HFFc6 (cell line): ENCODE measurements at regions not wholly inside any gene's neighbourhood (a gene's known extent, or its start where the extent isn't known, plus 50 kb on each side); places are given as distances from the start of the nearest gene placed in this dataset.
A peak's percentile ranks its signal among the peaks of the same experiment; 100 is the strongest.
"Not testable (repeated sequence)": the region's sequence is repeated elsewhere in the genome, so short reads cannot be mapped to it uniquely, and the experiment has no call there.

ENCODE experiments used
- DNase-seq: peaks from one replicate; pipeline ENCODE4 v3.0.0-alpha.2; 2018
- H3K27ac Mint-ChIP-seq: 2 replicates; pipeline ENCODE4 v1.8.0; 2020; ENCODE audit warnings: mild to moderate bottlenecking, mixed read lengths
- H3K27me3 Mint-ChIP-seq: 2 replicates; pipeline ENCODE4 v1.8.0; 2021; ENCODE audit warnings: mild to moderate bottlenecking, moderate library complexity, mixed read lengths; ENCODE audit not compliant: insufficient read depth
- H3K36me3 Mint-ChIP-seq: 2 replicates; pipeline ENCODE4 v1.8.0; 2021; ENCODE audit warnings: low read depth, mixed read lengths
- H3K4me1 Mint-ChIP-seq: 2 replicates; pipeline ENCODE4 v1.8.0; 2020; ENCODE audit warnings: low read depth, mixed read lengths
- H3K4me3 Mint-ChIP-seq: 2 replicates; pipeline ENCODE4 v1.8.0; 2020; ENCODE audit warnings: mild to moderate bottlenecking, moderate library complexity, mixed read lengths
- H3K9me3 Mint-ChIP-seq: 2 replicates; pipeline ENCODE4 v1.8.0; 2020; ENCODE audit warnings: mild to moderate bottlenecking, mixed read lengths
- CTCF ChIP-seq: fragments of 200-600 bp; sonication (generic); IDR thresholded peaks from 2 replicates; pipeline ENCODE4 v1.5.0; 2021; ENCODE audit warnings: antibody characterized with exemption, mild to moderate bottlenecking

DNA sequence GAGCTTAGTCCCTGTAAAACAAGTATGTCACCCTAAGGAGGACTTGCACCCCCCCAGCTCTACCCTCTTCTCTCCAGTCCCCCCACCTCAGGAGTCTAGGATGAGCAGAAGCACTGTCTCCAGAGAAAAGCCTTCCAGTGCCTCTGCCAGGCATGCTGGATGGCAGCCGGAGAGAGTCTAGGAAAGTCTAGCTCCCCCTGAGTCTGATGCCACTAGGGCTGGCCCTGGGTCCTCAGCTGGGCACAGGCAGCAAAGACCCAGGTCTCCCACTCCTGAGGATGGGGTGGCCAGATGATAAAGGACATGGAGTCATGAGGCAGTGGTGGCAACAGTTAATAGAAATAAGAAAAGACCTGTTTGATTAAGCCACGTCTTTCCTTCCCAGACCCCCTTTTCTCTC lies 225.6 kb downstream of the CYP26B1 start:
- H3K27me3 Mint-ChIP-seq, result peaks cover 5% of the 10 kb centered on the region; the same call in 1 of the 2 replicates
- H3K4me3 Mint-ChIP-seq, result no peak overlapping the region
- H3K9me3 Mint-ChIP-seq, result peaks cover 27% of the 10 kb centered on the region
- H3K36me3 Mint-ChIP-seq, result peaks cover 22% of the 10 kb centered on the region
- H3K4me1 Mint-ChIP-seq, result peaks cover 53% of the 10 kb centered on the region
- TF ChIP-seq CTCF, result no peak
- no peak overlapping the region for H3K27ac Mint-ChIP-seq
- DNase-seq, result no peak

GRCh38 chr2:71920819-71921218 lies 226.8 kb downstream of the CYP26B1 start:
- not testable (repeated sequence) for DNase-seq, H3K27me3 Mint-ChIP-seq, H3K27ac Mint-ChIP-seq, H3K4me3 Mint-ChIP-seq
- Mint-ChIP-seq H3K9me3 (peaks cover 27% of the 10 kb centered on the region), H3K4me1 (peaks cover 47% of the 10 kb centered on the region), H3K36me3 (peaks cover 24% of the 10 kb centered on the region)

DNA sequence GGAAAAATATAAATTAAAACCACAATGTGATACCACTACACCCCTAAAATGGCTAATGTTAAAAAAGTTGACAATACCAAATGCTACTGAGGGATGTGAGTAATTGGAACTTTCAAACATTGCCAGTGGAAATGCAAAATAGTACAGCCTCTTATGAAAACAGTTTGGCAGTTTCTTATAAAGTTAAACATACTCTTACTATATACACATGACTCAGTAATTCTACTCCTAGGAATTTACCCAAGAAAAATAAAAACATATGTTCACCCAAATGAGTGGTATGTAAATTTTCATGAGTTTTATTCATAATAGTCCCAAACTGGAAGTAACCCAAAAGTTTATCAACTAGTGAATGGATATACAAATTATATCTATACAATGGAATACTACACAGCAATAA lies 228.0 kb downstream of the CYP26B1 start:
- no peak for TF ChIP-seq CTCF
- peaks cover 36% of the 10 kb centered on the region for H3K4me1 Mint-ChIP-seq
- no peak overlapping the region for H3K4me3 Mint-ChIP-seq
- DNase-seq, result peak; percentile 28
- no peak overlapping the region for H3K27ac Mint-ChIP-seq
- peaks cover 26% of the 10 kb centered on the region for H3K36me3 Mint-ChIP-seq
- peaks cover 10% of the 10 kb centered on the region for H3K27me3 Mint-ChIP-seq
- peaks cover 27% of the 10 kb centered on the region for H3K9me3 Mint-ChIP-seq

DNA sequence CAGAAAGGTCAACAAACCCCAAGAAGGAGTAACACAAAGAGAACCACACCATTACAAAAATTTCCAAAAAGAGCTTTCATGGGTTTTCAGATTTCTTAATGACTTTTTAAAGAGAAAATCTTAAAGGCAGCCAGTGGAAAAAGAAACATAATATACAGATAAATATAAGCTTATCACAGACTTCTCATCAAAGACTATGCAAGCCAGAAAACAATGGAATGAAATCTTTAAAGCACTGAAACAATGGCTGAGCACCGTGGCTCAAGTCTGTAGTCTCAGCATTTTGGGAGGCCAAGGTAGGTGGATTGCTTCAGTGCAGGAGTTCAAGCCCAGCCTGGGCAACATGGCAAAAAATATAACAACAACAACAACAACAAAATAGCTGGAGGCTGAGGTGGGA lies 237.4 kb downstream of the CYP26B1 start:
- Mint-ChIP-seq H3K27me3 (peaks cover 3% of the 10 kb centered on the region; the same call in 1 of the 2 replicates), H3K4me1 (peaks cover 29% of the 10 kb centered on the region), H3K9me3 (peaks cover 55% of the 10 kb centered on the region), H3K27ac (no peak overlapping the region), H3K4me3 (no peak overlapping the region), H3K36me3 (peaks cover 48% of the 10 kb centered on the region)
- no peak for DNase-seq
- no peak for TF ChIP-seq CTCF

DNA sequence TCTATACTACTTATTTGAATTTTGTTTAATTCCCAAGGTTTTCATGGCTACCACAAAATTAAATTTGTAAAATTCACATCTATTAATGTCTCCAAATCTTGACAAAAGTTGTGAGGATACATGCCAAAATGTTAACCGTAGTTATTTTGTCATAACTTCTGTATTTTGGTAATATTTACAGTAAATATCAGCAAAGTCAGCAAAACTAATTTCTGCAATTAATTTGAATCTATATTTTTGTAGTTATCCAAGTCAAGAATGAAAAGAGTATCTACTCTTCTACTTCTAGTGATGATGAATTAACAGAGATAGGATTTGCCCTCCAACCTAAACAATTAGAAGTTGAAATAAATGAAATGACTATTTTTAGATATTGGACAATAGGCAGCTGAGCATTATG lies 238.9 kb downstream of the CYP26B1 start:
- H3K27me3 Mint-ChIP-seq, result no peaks in the 10 kb centered on the region
- no peak for DNase-seq
- TF ChIP-seq CTCF, result no peak

GRCh38 chr2:71907503-71907902 lies 240.2 kb downstream of the CYP26B1 start:
- Mint-ChIP-seq H3K27ac (peak overlapping the region; percentile 57), H3K27me3 (no peaks in the 10 kb centered on the region), H3K36me3 (peaks cover 48% of the 10 kb centered on the region), H3K9me3 (peaks cover 50% of the 10 kb centered on the region), H3K4me1 (peaks cover 52% of the 10 kb centered on the region), H3K4me3 (peak overlapping the region; percentile 5; the same call in 1 of the 2 replicates)
- no peak for TF ChIP-seq CTCF
- peak; percentile 26 for DNase-seq

More for the DNA sequence above, 238.9 kb downstream of the CYP26B1 start:
- Mint-ChIP-seq H3K4me1 (peaks cover 44% of the 10 kb centered on the region), H3K36me3 (peaks cover 48% of the 10 kb centered on the region), H3K9me3 (peaks cover 55% of the 10 kb centered on the region), H3K4me3 (no peak overlapping the region), H3K27ac (no peak overlapping the region)
